T-cell (primary cell): ENCODE measurements at regions not wholly inside any gene's neighbourhood (a gene's known extent, or its start where the extent isn't known, plus 50 kb on each side); places are given as distances from the start of the nearest gene placed in this dataset.

Source experiments
- ATAC-seq, 4 experiments: fragments of 200-7000 bp in 3 of 4; fragments of 150-1000 bp in 1 of 4; cut with Tn5 transposase; replicated peaks in 1 of 4; 1 replicate in 3 of 4; 2 replicates in 1 of 4; pipeline ENCODE4 v1.10.0; 2021; ENCODE audit warnings: moderate library complexity in 3 of 4, mild to moderate bottlenecking in 2 of 4, moderate number of reproducible peaks in 1 of 4
- CTCF ChIA-PET, 2 donors: fragments of 300-600 bp; sonication (Branson Sonifier 250); formaldehyde crosslinking; loops; one replicate each; lab custom pipeline; 2022; ENCODE audit warnings: antibody characterized with exemption in 2 of 2; lab: Charles Lee
- POLR2A ChIA-PET, 2 donors: fragments of 300-600 bp; sonication (Branson Sonifier 250); formaldehyde crosslinking; loops; one replicate each; lab custom pipeline; 2022; ENCODE audit warnings: antibody characterized with exemption in 2 of 2; lab: Charles Lee
- DNase-seq, 35 experiments: peaks; one replicate each; pipeline versions ENCODE4 v3.0.0 to v3.0.0-alpha.2; 2013 to 2023
- H3K27ac ChIP-seq: one replicate; pipeline ENCODE4 v1.5.1; 2013; ENCODE audit warnings: low read length
- H3K27me3 ChIP-seq, 2 experiments: replicated peaks in 1 of 2; 1 replicate in 1 of 2; 2 replicates in 1 of 2; pipeline versions ENCODE4 v1.6.1 to v1.7.0; 2013; ENCODE audit warnings: low read length in 1 of 2, mixed read lengths in 1 of 2; ENCODE audit not compliant: control insufficient read depth in 2 of 2, insufficient read depth in 2 of 2; ENCODE audit errors: extremely low read depth in 1 of 2
- H3K36me3 ChIP-seq, 2 donors: 1 replicate in 1 of 2; 2 replicates in 1 of 2; pipeline versions ENCODE4 v1.6.1 to v1.7.0; 2013; ENCODE audit warnings: low read length in 1 of 2; ENCODE audit not compliant: control insufficient read depth in 2 of 2, insufficient read depth in 1 of 2; ENCODE audit errors: extremely low read depth in 1 of 2
- H3K4me1 ChIP-seq, 2 experiments: 1 replicate in 1 of 2; 2 replicates in 1 of 2; pipeline versions ENCODE4 v1.6.1 to v1.7.0; 2013; ENCODE audit warnings: low read length in 2 of 2, mixed read lengths in 1 of 2; ENCODE audit not compliant: insufficient read depth in 2 of 2, control insufficient read depth in 1 of 2; ENCODE audit errors: extremely low read depth in 1 of 2
- H3K4me3 ChIP-seq, 2 donors: 1 replicate in 1 of 2; 2 replicates in 1 of 2; pipeline versions ENCODE4 v1.5.1 to v1.7.0; 2013; ENCODE audit warnings: mild to moderate bottlenecking in 2 of 2, low read length in 1 of 2, moderate library complexity in 1 of 2; ENCODE audit not compliant: control insufficient read depth in 1 of 2; ENCODE audit errors: extremely low read depth in 1 of 2
- H3K9me3 ChIP-seq: 2 replicates; pipeline ENCODE4 v1.7.0; 2013
- H3K27ac Mint-ChIP-seq, 2 donors: one replicate each; pipeline ENCODE4 v1.8.0; 2020 to 2021; ENCODE audit warnings: mild to moderate bottlenecking in 2 of 2, mixed read lengths in 2 of 2
- H3K27me3 Mint-ChIP-seq, 2 donors: one replicate each; pipeline ENCODE4 v1.8.0; 2021 to 2022; ENCODE audit warnings: mixed read lengths in 2 of 2
- H3K36me3 Mint-ChIP-seq: one replicate; pipeline ENCODE4 v1.8.0; 2021; ENCODE audit warnings: mixed read lengths
- H3K4me1 Mint-ChIP-seq, 3 donors: one replicate each; pipeline ENCODE4 v1.8.0; 2020 to 2022; ENCODE audit warnings: mixed read lengths in 3 of 3, mild to moderate bottlenecking in 1 of 3
- H3K4me3 Mint-ChIP-seq, 3 donors: one replicate each; pipeline ENCODE4 v1.8.0; 2020 to 2022; ENCODE audit warnings: mild to moderate bottlenecking in 3 of 3, mixed read lengths in 3 of 3, moderate library complexity in 3 of 3
- H3K9me3 Mint-ChIP-seq, 3 donors: one replicate each; pipeline ENCODE4 v1.8.0; 2020 to 2022; ENCODE audit warnings: mixed read lengths in 3 of 3
- WGBS: methylation state at CpG from one replicate; pipeline ENCODE4 v1.1.5; 2013; ENCODE audit warnings: missing lambda C conversion rate; ENCODE audit not compliant: insufficient coverage; 5-methylcytosine and 5-hydroxymethylcytosine counted together

- POLR2A ChIA-PET = no interaction called here
- Histone ChIP-seq H3K27me3 (no peaks in the 10 kb centered on the region), H3K4me3 (no peak overlapping the region), H3K27ac (no peak overlapping the region), H3K9me3 (no peaks in the 10 kb centered on the region), H3K4me1 (no peaks in the 10 kb centered on the region), H3K36me3 (no peaks in the 10 kb centered on the region)
- H3K27me3 Mint-ChIP-seq = no peaks in the 10 kb centered on the region
- peaks cover 15 to 31% (median 20%) of the 10 kb centered on the region in 3 donors for H3K9me3 Mint-ChIP-seq
- WGBS = 60% methylated on average over 1 of the region's 3 CpGs
- no peaks in the 10 kb centered on the region for H3K4me1 Mint-ChIP-seq
- ATAC-seq (no peak), DNase-seq (no peak)
- no peak overlapping the region for H3K27ac Mint-ChIP-seq
- no peak overlapping the region for H3K4me3 Mint-ChIP-seq
- no peaks in the 10 kb centered on the region for H3K36me3 Mint-ChIP-seq
- CTCF ChIA-PET = no interaction called here
Observed at GRCh38 chr9:24488896-24489295, 56.8 kb downstream of the IZUMO3 start.

GRCh38 chr9:24487946-24488345, 57.8 kb downstream of the IZUMO3 start:
- no peak for DNase-seq
- ChIA-PET POLR2A (no interaction called here), CTCF (no interaction called here)
- no peaks in the 10 kb centered on the region for H3K36me3 ChIP-seq
- Mint-ChIP-seq H3K27me3 (no peaks in the 10 kb centered on the region), H3K4me3 (no peak overlapping the region), H3K27ac (no peak overlapping the region), H3K9me3 (peaks cover 8 to 23% (median 14%) of the 10 kb centered on the region in 3 donors), H3K36me3 (no peaks in the 10 kb centered on the region), H3K4me1 (no peaks in the 10 kb centered on the region)
- no peak overlapping the region for H3K4me3 ChIP-seq
- no peaks in the 10 kb centered on the region for H3K4me1 ChIP-seq
- WGBS = no CpG with 5 or more reads among the region's 1 CpG
- H3K9me3 ChIP-seq = no peaks in the 10 kb centered on the region
- H3K27ac ChIP-seq = no peak overlapping the region
- ATAC-seq = no peak
- no peaks in the 10 kb centered on the region for H3K27me3 ChIP-seq

GRCh38 chr9:24487250-24487861, 58.3 kb downstream of the IZUMO3 start:
- Mint-ChIP-seq H3K4me3 (no peak overlapping the region), H3K27me3 (no peaks in the 10 kb centered on the region), H3K4me1 (no peaks in the 10 kb centered on the region), H3K27ac (no peak overlapping the region), H3K9me3 (peaks cover 8 to 22% (median 14%) of the 10 kb centered on the region in 3 donors), H3K36me3 (no peaks in the 10 kb centered on the region)
- ATAC-seq = no peak
- Histone ChIP-seq H3K4me3 (no peak overlapping the region), H3K36me3 (no peaks in the 10 kb centered on the region), H3K9me3 (no peaks in the 10 kb centered on the region), H3K4me1 (no peaks in the 10 kb centered on the region), H3K27me3 (no peaks in the 10 kb centered on the region), H3K27ac (no peak overlapping the region)
- DNase-seq = no peak
- no CpG with 5 or more reads among the region's 3 CpGs for WGBS
- POLR2A ChIA-PET = no interaction called here
- CTCF ChIA-PET = no interaction called here

- POLR2A ChIA-PET = no interaction called here
- DNase-seq (no peak), ATAC-seq (no peak)
- Mint-ChIP-seq H3K27ac (no peak overlapping the region), H3K4me1 (no peaks in the 10 kb centered on the region), H3K36me3 (no peaks in the 10 kb centered on the region), H3K4me3 (no peak overlapping the region), H3K9me3 (peaks cover 4 to 17% (median 7%) of the 10 kb centered on the region in 3 donors), H3K27me3 (no peaks in the 10 kb centered on the region)
- Histone ChIP-seq H3K4me3 (no peak overlapping the region), H3K9me3 (no peaks in the 10 kb centered on the region), H3K27ac (no peak overlapping the region), H3K27me3 (no peaks in the 10 kb centered on the region), H3K4me1 (no peaks in the 10 kb centered on the region), H3K36me3 (no peaks in the 10 kb centered on the region)
- CTCF ChIA-PET = interaction anchor here in 1 of 2 donors (0.7 kb wide), 1 partner anchor 603 kb away, joined by 3 read pairs; no protein-coding TSS in a partner anchor
- 30% methylated on average over 2 of the region's 6 CpGs for WGBS
Observed at GRCh38 chr9:24479361-24480059, 66.2 kb downstream of the IZUMO3 start.

- H3K4me1 ChIP-seq = no peaks in the 10 kb centered on the region
- POLR2A ChIA-PET = no interaction called here
- Mint-ChIP-seq H3K4me3 (no peak overlapping the region), H3K4me1 (no peaks in the 10 kb centered on the region), H3K27me3 (no peaks in the 10 kb centered on the region), H3K9me3 (peaks cover 17 to 52% (median 29%) of the 10 kb centered on the region in 3 donors), H3K27ac (no peak overlapping the region), H3K36me3 (no peaks in the 10 kb centered on the region)
- no peak overlapping the region for H3K27ac ChIP-seq
- CTCF ChIA-PET = no interaction called here
- ATAC-seq (no peak), DNase-seq (no peak)
- WGBS = no CpG with 5 or more reads among the region's 2 CpGs
- no peaks in the 10 kb centered on the region for H3K36me3 ChIP-seq
- peaks cover 5% of the 10 kb centered on the region for H3K9me3 ChIP-seq
- H3K27me3 ChIP-seq = no peaks in the 10 kb centered on the region
- H3K4me3 ChIP-seq = no peak overlapping the region
Observed at GRCh38 chr9:24464319-24464951, 81.3 kb downstream of the IZUMO3 start.

GRCh38 chr9:24462951-24463350, 82.7 kb downstream of the IZUMO3 start:
- CTCF ChIA-PET = no interaction called here
- no CpG with 5 or more reads among the region's 4 CpGs for WGBS
- Mint-ChIP-seq H3K4me3 (no peak overlapping the region), H3K36me3 (no peaks in the 10 kb centered on the region), H3K27ac (no peak overlapping the region), H3K9me3 (peaks cover 17 to 42% (median 28%) of the 10 kb centered on the region in 3 donors), H3K4me1 (no peaks in the 10 kb centered on the region), H3K27me3 (no peaks in the 10 kb centered on the region)
- Histone ChIP-seq H3K36me3 (no peaks in the 10 kb centered on the region), H3K9me3 (peaks cover 5% of the 10 kb centered on the region), H3K27ac (no peak overlapping the region), H3K4me1 (no peaks in the 10 kb centered on the region), H3K27me3 (no peaks in the 10 kb centered on the region), H3K4me3 (no peak overlapping the region)
- DNase-seq (no peak), ATAC-seq (no peak)
- POLR2A ChIA-PET = no interaction called here
